ENCODE measurements at regions not wholly inside any gene's neighbourhood (a gene's known extent, or its start where the extent isn't known, plus 50 kb on each side); places are given as distances from the start of the nearest gene placed in this dataset.

DNA sequence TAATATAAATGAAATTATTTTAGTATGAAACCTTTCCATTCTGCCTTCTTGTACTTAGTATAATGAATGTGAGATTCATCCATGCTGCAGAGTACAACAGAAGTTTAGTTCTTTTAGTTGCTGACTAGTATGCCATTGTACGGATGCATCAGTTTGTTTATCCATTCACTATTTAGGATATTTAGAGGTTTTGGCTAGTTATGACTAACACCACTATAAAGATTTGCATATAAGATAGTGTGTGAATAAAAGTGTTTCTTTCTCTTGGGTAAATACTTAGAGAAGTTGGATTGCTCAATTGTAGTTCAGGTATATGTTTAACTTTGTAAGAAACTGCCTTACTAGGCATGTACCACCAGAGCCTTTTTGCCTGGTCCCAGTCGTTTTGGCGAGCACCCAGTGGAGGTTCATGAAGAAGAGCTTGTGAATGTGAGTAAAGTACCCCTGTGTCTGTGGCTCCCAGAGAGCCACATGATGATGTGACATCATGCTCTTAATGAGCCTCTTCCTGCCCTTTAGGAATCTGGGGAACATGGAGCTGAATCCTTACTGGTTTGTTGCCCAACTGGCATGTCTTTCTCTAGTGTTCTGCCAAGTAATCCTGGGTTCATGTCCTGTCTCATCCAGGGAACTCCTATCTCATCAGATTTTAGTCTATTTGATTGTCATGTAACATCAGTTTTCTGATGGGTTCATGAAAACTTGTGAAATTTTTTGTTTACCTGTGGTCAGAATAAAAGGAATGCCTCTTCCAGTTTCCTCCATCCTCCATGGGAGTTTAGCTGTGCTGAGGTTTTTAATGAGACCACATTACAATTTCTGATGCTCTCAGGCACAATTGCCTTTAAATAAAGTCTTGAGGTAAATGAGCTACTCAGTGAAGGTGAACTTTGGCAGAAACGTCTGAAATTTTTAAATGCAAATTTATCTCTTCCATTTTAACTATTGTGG, 234.8 kb downstream of the CASP12 start:
- TF ChIP-seq, protein P1, sequence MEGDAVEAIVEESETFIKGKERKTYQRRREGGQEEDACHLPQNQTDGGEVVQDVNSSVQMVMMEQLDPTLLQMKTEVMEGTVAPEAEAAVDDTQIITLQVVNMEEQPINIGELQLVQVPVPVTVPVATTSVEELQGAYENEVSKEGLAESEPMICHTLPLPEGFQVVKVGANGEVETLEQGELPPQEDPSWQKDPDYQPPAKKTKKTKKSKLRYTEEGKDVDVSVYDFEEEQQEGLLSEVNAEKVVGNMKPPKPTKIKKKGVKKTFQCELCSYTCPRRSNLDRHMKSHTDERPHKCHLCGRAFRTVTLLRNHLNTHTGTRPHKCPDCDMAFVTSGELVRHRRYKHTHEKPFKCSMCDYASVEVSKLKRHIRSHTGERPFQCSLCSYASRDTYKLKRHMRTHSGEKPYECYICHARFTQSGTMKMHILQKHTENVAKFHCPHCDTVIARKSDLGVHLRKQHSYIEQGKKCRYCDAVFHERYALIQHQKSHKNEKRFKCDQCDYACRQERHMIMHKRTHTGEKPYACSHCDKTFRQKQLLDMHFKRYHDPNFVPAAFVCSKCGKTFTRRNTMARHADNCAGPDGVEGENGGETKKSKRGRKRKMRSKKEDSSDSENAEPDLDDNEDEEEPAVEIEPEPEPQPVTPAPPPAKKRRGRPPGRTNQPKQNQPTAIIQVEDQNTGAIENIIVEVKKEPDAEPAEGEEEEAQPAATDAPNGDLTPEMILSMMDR (conservative IDR thresholded peaks at IDR 0.05 in 1 of 2, IDR thresholded peaks at IDR 0.05 in 1 of 2; ENCODE audit: low read depth in 1 of 2, low read length in 2 of 2): no peak
- no peak for TF ChIP-seq EZH2 (IDR thresholded peaks at IDR 0.05; ENCODE audit: low read length, missing control alignments)
